Left ventricle myocardium inferior (tissue), 1 donor: ENCODE measurements at regions not wholly inside any gene's neighbourhood (a gene's known extent, or its start where the extent isn't known, plus 50 kb on each side); places are given as distances from the start of the nearest gene placed in this dataset.

ENCODE experiments used
- DNase-seq: peaks from one replicate; pipeline ENCODE4 v3.0.0-alpha.2; 2020
- H3K27ac ChIP-seq: fragments of 200-600 bp; replicated peaks from 2 replicates; pipeline ENCODE4 v1.8.0; 2021
- H3K27me3 ChIP-seq: fragments of 200-600 bp; 2 replicates; pipeline ENCODE4 v1.8.0; 2021; ENCODE audit warnings: low read depth
- H3K36me3 ChIP-seq: fragments of 200-600 bp; 2 replicates; pipeline ENCODE4 v1.8.0; 2021
- H3K4me1 ChIP-seq: fragments of 200-600 bp; 2 replicates; pipeline ENCODE4 v1.8.0; 2021
- H3K4me3 ChIP-seq: fragments of 200-600 bp; 2 replicates; pipeline ENCODE4 v1.8.0; 2021; ENCODE audit warnings: mild to moderate bottlenecking, moderate library complexity
- H3K9me3 ChIP-seq: fragments of 200-600 bp; replicated peaks from 2 replicates; pipeline ENCODE4 v1.8.0; 2021
- CTCF ChIP-seq: fragments of 200-600 bp; IDR thresholded peaks from 2 replicates; pipeline ENCODE4 v1.8.0; 2021; ENCODE audit warnings: antibody characterized with exemption, mild to moderate bottlenecking, borderline replicate concordance
- intact Hi-C: fragments of 100-400 bp; cut with micrococcal nuclease; formaldehyde crosslinking; loops from one replicate; pipeline ENCODE4 v1.11.0; 2022
- donor health status: DM: no; HTN: yes; CAD: no; lungs with severe emphysema.

GRCh38 chr20:59439243-59439642 is 138.8 kb downstream of the EDN3 start:
- Histone ChIP-seq H3K27ac (no peak overlapping the region), H3K27me3 (peaks cover 67% of the 10 kb centered on the region), H3K4me1 (no peaks in the 10 kb centered on the region), H3K4me3 (no peak overlapping the region), H3K36me3 (no peaks in the 10 kb centered on the region), H3K9me3 (no peaks in the 10 kb centered on the region)
- no peak for DNase-seq
- TF ChIP-seq CTCF: no peak
- intact Hi-C loops: no loop called here

GRCh38 chr20:59441306-59441705 is 140.9 kb downstream of the EDN3 start:
- no peak for DNase-seq
- H3K4me3 ChIP-seq: no peak overlapping the region
- no peaks in the 10 kb centered on the region for H3K36me3 ChIP-seq
- intact Hi-C loops: no loop called here
- H3K27me3 ChIP-seq: peaks cover 83% of the 10 kb centered on the region
- no peaks in the 10 kb centered on the region for H3K9me3 ChIP-seq
- no peak for TF ChIP-seq CTCF
- H3K4me1 ChIP-seq: no peaks in the 10 kb centered on the region
- no peak overlapping the region for H3K27ac ChIP-seq

GRCh38 chr20:59441860-59442810 is 141.7 kb downstream of the EDN3 start:
- TF ChIP-seq CTCF: no peak
- no peak overlapping the region for H3K4me3 ChIP-seq
- H3K4me1 ChIP-seq: no peaks in the 10 kb centered on the region
- H3K36me3 ChIP-seq: no peaks in the 10 kb centered on the region
- H3K9me3 ChIP-seq: no peaks in the 10 kb centered on the region
- no peak overlapping the region for H3K27ac ChIP-seq
- H3K27me3 ChIP-seq: peaks cover 92% of the 10 kb centered on the region
- no peak for DNase-seq
- intact Hi-C loops: no loop called here

- no peaks in the 10 kb centered on the region for H3K36me3 ChIP-seq
- H3K4me3 ChIP-seq: no peak overlapping the region
- no peak for TF ChIP-seq CTCF
- no peak overlapping the region for H3K27ac ChIP-seq
- no peaks in the 10 kb centered on the region for H3K4me1 ChIP-seq
- intact Hi-C loops: no loop called here
- no peak for DNase-seq
- peaks cover 97% of the 10 kb centered on the region for H3K27me3 ChIP-seq
- no peaks in the 10 kb centered on the region for H3K9me3 ChIP-seq
Observed at GRCh38 chr20:59443550-59443949, 143.1 kb downstream of the EDN3 start.

GRCh38 chr20:59446376-59446775 is 146.0 kb downstream of the EDN3 start:
- Histone ChIP-seq H3K9me3 (no peaks in the 10 kb centered on the region), H3K27me3 (peaks cover 97% of the 10 kb centered on the region), H3K4me3 (no peak overlapping the region), H3K4me1 (no peaks in the 10 kb centered on the region), H3K27ac (no peak overlapping the region), H3K36me3 (no peaks in the 10 kb centered on the region)
- no peak for DNase-seq
- intact Hi-C loops: no loop called here
- TF ChIP-seq CTCF: no peak
